ENCODE measurements at regions not wholly inside any gene's neighbourhood (a gene's known extent, or its start where the extent isn't known, plus 50 kb on each side); places are given as distances from the start of the nearest gene placed in this dataset.

GRCh38 chr14:25899197-25899596 lies 698.6 kb downstream of the NOVA1 start:
- Histone ChIP-seq H2BK5ac (ENCODE audit: insufficient read length, low read length) (no peak overlapping the region), H2AFZ (ENCODE audit: low read length) (no peak overlapping the region), H3K79me1 (ENCODE audit: insufficient read depth, low read depth, low read length, poor library complexity, severe bottlenecking) (no peaks in the 10 kb centered on the region), H3K4me1 (ENCODE audit: insufficient read depth, low read length) (no peaks in the 10 kb centered on the region; the same call in 1 of the 2 replicates), H3K23me2 (ENCODE audit: insufficient read length, low read depth, low read length, poor library complexity, severe bottlenecking) (no peaks in the 10 kb centered on the region), H3K27me3 (ENCODE audit: insufficient read depth, low read length) (no peaks in the 10 kb centered on the region), H4K20me1 (ENCODE audit: control insufficient read depth, insufficient read depth, insufficient read length) (no peaks in the 10 kb centered on the region), H3K27ac (ENCODE audit: insufficient read length, low read depth, low read length) (no peak overlapping the region), H4K5ac (ENCODE audit: insufficient read length, low read depth, low read length) (no peak overlapping the region), H3K9ac (ENCODE audit: extremely low read depth, insufficient read length, low read length) (no peak overlapping the region), H2BK12ac (ENCODE audit: insufficient read length, low read depth, low read length) (no peak overlapping the region), H3K56ac (ENCODE audit: insufficient read length, low read depth, low read length) (no peak overlapping the region), H3K79me2 (ENCODE audit: insufficient read depth, low read length) (no peaks in the 10 kb centered on the region), H3K4ac (ENCODE audit: low read depth, low read length) (no peak overlapping the region), H2BK120ac (ENCODE audit: low read depth, low read length, poor library complexity, severe bottlenecking) (no peak overlapping the region), H3K18ac (ENCODE audit: insufficient read length, low read depth, low read length) (no peak overlapping the region), H3K9me3 (ENCODE audit: control insufficient read depth, low read depth, low read length) (no peaks in the 10 kb centered on the region), H3K23ac (ENCODE audit: insufficient read length, low read depth, low read length) (no peak overlapping the region), H4K91ac (ENCODE audit: insufficient read length, low read depth, low read length) (no peak overlapping the region), H3T11ph (ENCODE audit: low read length) (no peak overlapping the region), H3K4me2 (ENCODE audit: insufficient read depth, insufficient read length, low read length) (no peak overlapping the region), H4K8ac (replicated peaks; ENCODE audit: insufficient read length, low read depth, low read length) (no peak overlapping the region), H2BK20ac (ENCODE audit: low read depth, low read length, poor library complexity, severe bottlenecking) (no peak overlapping the region), H3K14ac (ENCODE audit: insufficient read depth, low read length) (no peak overlapping the region), H2AK5ac (ENCODE audit: insufficient read length, low read length) (no peak overlapping the region), H2BK15ac (ENCODE audit: low read depth, low read length) (no peak overlapping the region)
- Mint-ChIP-seq H3K4me3 (no peak overlapping the region), H3K9me3 (no peaks in the 10 kb centered on the region; a peak in 1 of 5 replicates), H3K27ac (no peak overlapping the region), H3K36me3 (ENCODE audit: insufficient read depth in 1 of 3, low read depth in 3 of 3) (no peaks in the 10 kb centered on the region), H3K27me3 (ENCODE audit: low read depth) (no peaks in the 10 kb centered on the region), H3K4me1 (peaks cover 19 to 28% of the 10 kb centered on the region in 2 experiments)
- no CpG with 5 or more reads among the region's 1 CpG for WGBS (ENCODE audit: extremely low coverage, insufficient read length, low lambda C conversion rate)
- no peak for TF ChIP-seq CTCF (conservative IDR thresholded peaks at IDR 0.05)
- DNase-seq, result no peak

Data from H9 (cell line).